GM21825 (cell line): ENCODE measurements at regions not wholly inside any gene's neighbourhood (a gene's known extent, or its start where the extent isn't known, plus 50 kb on each side); places are given as distances from the start of the nearest gene placed in this dataset.
A peak's percentile ranks its signal among the peaks of the same experiment; 100 is the strongest.

Experiments used
- ATAC-seq: cut with Tn5 transposase; IDR thresholded peaks from one replicate; pipeline ENCODE4 v1.9.1; 2021; ENCODE audit warnings: mild to moderate bottlenecking, moderate library complexity; ENCODE audit not compliant: unreplicated experiment

DNA sequence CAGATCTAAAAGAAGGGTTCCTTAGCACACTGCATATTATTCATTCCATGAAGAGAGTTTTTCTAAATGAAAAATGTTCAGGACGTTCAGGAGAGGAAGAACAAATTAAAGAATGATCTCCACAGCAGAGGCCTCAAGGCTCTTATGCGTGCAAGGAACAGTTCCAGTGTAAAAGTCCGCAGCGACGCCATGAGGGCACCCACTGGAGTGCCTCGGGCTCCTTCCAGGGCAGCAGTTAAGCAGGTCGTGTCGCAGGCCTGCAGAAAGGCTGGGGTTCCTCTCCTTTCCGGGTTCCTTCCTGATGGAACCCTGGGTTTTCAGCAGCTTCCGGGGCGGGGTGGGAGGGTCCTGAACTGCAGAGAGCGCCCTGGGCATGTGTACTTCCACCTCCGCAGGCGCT lies 87.1 kb upstream of the SELENOP start:
- ATAC-seq, result no peak

DNA sequence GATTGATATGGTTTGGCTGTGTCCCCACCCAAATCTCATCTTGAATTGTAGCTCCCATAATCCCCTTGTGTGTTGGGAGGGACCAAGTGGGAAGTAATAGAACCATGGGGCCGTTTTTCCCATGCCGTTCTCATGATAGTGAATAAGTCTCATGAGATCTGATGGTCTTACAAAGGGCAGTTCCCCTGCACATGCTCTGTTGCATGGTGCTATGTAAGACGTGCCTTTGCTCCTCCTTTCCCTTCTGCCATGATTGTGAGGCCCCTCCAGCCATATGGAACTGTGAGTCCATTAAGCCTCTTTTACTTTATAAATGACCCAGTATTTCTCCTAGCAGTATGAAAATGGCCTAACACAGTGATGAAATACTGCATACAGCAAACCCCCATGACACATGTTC lies 84.8 kb upstream of the SELENOP start:
- ATAC-seq, result no peak

- ATAC-seq, result no peak
Measured at GRCh38 chr5:42894057-42894456, 82.4 kb upstream of the SELENOP start.

DNA sequence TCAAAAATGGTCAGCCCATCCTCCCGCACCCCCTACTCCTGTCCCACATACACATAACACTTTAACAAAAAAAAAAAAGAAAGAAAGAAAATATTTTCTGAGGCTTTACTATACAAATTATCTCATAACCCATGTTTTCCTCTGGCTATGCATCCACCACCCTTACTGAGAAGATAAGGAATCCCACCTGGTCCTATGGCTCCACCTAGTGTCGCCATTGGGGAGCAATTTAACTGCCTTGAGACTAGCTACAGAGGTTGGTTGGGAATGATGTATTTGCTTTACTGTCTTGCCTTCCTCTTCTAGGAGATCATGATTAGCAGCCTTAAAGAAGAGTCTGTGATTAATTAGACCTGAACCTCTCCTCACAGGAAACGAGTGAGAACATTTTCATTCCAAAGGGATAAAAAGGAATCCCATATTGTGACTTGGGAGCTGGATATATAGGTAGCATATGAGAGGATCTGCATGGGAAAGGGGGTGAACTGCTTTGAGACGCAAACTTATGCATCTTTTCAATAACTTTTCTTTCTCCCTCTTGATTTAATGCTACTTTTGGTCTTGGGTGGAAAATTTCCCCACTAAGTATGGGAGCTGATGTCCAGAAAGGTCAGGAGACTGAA lies 77.7 kb upstream of the SELENOP start:
- peak; percentile 82 for ATAC-seq

DNA sequence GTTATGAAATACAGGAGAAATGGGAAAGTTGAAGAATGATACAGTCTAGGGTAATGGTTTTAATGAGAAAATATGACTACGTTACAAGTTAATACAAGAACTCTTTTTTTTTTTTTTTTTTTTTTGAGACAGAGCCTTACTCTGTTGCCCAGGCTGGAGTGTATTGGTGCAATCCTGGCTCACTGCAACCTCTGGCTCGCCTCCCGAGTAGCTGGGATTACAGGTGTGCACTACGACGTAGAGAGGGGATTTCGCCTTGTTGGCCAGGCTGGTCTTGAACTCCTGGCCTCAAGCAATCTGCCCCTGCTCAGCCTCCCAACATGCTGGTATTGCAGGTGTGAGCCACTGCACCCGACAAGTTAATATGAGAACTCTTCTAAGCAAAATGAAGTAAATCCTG lies 77.1 kb upstream of the SELENOP start:
- no peak for ATAC-seq

DNA sequence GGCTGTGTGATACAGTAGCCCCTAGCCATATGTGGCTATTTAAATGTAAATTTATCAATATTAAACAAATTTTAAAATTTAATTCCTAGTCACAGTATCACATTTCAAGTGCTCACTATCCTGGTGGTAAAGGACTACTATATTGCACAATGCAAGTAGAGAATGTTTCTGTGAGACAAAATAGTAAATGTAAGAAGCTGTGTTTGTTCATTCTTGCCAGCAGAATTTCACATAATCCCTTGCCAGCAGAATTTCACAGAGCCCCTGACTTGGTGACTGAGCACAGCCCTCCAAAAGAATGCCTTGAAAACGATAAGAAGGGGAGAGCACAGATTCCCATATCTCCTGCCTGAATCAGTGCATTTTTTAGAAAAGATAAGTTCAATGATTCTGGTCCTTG lies 75.9 kb upstream of the SELENOP start:
- no peak for ATAC-seq

DNA sequence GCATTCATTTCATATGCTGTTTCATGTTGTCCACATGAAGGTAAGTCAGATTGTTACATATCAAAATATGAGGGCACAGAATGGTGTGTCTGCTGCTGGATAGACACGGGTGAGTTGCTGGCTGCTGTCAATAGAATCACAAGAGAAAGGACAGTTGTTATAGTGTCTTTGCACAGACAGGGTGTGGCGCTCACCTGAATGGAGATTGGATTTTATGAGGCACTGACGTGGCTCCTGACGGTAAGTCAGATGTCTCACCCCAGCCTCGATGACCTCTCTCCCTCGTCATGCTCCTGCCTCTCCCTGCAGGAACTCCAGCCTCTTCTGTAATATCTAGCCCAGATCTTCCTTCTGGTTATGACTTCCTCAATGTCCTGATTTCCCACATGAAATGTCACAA lies 75.4 kb upstream of the SELENOP start:
- ATAC-seq, result no peak

DNA sequence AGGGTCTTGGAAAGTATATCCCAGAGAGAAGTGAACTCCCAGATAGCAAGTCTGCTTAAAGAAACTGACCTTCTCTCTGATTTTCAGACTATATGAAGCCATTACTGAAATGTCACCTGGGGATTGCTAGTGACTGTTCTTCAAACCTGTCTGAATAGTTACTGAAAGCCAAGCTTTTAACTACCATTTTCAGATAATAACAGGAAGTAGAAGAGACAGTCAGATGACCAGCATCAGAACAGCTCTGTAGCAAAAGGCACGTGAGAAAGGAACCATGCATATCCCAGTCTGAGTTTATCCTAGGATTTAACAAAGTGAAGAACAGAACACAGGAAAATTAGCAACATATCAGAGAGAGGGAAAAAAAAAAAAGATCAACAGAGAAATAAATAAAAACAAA lies 74.9 kb upstream of the SELENOP start:
- no peak for ATAC-seq

DNA sequence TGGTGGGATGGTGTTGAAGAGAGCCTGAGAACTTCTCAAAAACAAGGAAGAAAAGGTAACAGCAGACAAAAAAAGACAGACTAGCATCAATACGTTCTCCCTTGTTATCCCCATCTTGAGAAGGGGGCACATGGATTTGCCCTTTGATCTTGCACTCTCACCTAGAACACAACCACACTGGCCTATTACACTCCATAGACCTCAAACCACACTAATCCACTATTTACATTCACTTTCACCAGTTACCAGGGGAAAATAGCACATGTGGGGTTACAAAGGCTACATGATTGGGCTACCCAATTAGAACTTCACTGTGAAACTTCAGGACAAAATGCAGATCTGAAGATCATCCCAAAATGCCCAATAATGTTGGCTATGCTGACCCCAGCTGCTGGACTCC lies 72.6 kb upstream of the SELENOP start:
- no peak for ATAC-seq

DNA sequence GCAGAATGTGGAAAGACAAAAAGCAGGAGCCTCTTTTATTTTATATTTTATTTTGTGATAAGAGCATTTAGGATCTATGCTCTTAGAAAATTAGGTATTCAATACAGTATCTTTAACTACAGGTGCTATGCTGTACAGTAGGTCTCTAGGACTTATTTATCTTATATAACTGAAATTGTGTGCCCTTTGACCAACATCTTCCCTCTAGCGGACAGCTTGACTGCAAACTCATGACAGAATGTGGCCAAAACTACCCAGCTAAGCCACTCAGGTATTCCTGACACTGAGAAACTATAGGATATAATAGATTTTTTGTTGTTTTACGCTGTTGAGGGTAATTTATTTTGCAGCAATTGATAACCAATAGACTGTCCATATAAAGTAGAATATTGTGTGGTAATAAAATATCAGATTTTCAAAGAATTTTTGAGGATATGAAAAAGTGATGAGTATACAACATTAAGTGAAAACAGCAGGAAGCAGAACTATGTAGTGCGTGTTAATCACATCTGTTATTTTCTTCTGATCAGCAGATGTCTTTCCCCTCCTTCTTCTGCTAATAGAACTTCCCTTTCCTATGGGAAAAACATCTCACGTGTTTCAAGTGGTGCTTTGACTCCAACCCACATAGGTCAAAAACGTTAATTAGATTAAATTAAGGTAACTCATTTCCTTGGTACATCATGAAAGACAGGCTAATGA lies 69.9 kb upstream of the SELENOP start:
- ATAC-seq, result no peak

DNA sequence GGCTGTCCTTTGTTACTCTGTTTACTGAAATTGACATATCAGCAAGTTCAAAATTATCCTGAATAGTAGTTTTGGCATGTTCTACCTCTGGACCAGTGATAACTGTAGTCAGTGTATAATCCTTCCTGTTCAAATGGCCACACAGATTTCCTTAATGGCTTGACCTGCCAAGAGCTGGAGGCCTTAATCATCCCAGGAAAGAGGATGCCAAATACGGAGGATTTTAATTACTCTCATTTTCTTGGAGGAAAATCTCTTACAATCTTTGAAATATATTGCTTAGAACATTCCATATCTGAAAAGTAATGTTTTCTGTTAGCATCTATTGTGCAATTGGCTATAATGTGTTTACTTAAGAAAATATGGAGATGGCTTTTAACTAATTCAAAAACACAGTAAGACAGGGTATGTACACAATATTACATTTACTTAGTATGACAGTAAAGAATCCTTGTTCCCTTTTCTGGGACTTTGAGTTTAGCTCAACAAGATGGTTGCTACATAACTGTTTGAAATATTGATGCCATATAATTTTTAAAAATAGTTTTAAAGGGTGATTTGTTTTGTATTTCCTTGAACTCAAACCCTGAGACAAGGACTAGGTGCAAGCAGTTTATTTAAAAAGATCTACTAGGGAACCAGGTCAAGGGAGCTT lies 68.9 kb upstream of the SELENOP start:
- no peak for ATAC-seq

- no peak for ATAC-seq
Measured at GRCh38 chr5:42879291-42879690, 67.6 kb upstream of the SELENOP start.

- ATAC-seq, result no peak
Measured at GRCh38 chr5:42878550-42878949, 66.9 kb upstream of the SELENOP start.

DNA sequence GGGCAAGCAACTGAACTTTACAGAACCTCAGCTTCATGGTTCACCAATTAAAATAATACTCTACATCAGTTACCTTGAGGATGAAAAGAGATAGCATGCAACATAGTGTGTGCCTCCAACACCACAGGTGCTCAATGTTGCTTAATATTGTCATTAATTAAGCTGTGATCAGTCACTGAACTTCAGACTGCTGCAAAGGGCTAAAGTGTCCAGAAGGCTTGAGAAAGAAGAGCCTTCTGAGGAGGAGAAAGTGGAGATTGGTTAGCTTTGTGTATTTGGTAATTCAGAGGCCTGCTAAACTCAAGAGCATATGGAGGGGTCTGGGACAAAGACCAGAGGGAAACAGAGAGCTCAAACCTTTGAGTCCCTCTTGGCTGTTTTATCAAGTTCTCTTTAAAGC lies 66.3 kb upstream of the SELENOP start:
- no peak for ATAC-seq

DNA sequence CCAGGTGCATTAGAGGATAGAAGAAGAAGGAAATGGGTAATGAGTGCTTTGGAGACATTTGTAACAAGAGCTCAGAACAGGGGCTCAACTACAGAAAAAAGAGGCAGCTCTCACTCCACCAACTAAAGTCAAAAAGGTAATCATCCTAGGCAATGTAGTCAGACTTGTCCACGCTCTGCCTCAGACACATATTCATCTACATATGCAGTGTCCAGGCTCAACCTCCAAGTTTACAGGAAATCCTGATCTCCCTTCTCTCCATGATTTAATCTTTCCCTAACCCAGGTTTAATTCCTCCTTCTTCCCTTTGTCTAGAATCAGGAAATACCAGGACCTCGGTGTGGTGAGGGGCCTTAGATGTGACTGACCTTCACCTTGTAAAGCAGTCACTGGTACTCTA lies 65.7 kb upstream of the SELENOP start:
- no peak for ATAC-seq

DNA sequence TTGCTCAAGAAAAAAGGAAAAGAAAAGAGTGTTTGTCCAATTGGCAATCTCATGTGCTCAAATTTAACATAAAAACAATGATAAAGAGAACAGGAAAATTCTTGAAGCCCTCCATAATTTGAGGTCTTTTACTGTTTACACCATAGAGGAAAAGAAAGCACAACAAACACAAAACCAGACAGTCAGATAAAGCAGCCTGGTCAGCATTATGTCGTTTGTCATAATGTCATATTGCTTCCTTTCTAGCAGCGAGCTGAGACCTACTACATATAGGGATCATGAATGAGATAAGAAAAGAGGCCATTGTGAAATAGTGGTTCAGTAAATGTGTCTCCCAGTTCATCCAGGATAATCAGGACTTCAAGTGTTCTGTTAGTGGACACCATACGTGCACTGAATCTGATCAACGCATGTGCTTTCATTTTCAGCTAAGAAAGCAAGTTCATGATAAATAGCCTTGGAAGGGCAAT lies 64.7 kb upstream of the SELENOP start:
- ATAC-seq, result no peak

- no peak for ATAC-seq
Measured at GRCh38 chr5:42875785-42876374, 64.2 kb upstream of the SELENOP start.

DNA sequence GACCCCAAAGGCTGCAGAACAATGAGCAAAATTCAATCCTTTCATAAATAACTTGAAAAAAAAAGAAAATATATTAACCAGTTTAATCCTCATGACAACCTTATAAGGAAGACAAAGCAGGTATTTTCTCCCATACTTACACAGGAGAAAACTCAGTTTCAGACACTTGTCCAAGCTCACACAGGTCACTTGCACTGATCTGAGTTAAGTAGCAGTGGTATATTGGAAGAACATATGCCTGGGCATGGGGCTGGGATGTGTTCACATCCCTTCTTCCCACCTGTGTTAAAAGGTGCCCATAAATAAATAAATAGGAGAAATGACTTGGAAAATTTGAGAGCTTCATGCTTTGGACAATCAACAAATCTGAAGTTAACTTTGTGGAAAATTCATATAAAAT lies 63.5 kb upstream of the SELENOP start:
- ATAC-seq, result no peak

- no peak for ATAC-seq
Measured at GRCh38 chr5:42874621-42875198, 63.0 kb upstream of the SELENOP start.

GRCh38 chr5:42872865-42873264 lies 61.2 kb upstream of the SELENOP start:
- no peak for ATAC-seq

- ATAC-seq, result no peak
Measured at GRCh38 chr5:42870882-42871418, 59.3 kb upstream of the SELENOP start.
